ENCODE measurements at regions not wholly inside any gene's neighbourhood (a gene's known extent, or its start where the extent isn't known, plus 50 kb on each side); places are given as distances from the start of the nearest gene placed in this dataset.
A peak's percentile ranks its signal among the peaks of the same experiment; 100 is the strongest.

- no peaks in the 10 kb centered on the region for H3K36me3 ChIP-seq (ENCODE audit: control insufficient read depth in 2 of 3, insufficient read depth in 3 of 3, low read length in 3 of 3)
- no peak overlapping the region for H3K27ac ChIP-seq (ENCODE audit: low read depth in 2 of 2, low read length in 2 of 2)
- DNase-seq (peak in 4 of 5 donors; percentile 22 to 55 (median 39)), FAIRE-seq (no peak)
- no peaks in the 10 kb centered on the region for H3K27me3 ChIP-seq (ENCODE audit: control insufficient read depth, insufficient read depth, low read length)
- intact Hi-C loops (cut with DNase I): no loop called here
- no peak overlapping the region for H3K4me3 ChIP-seq (ENCODE audit: low read length in 3 of 3)
- no peak overlapping the region for H3K9ac ChIP-seq (ENCODE audit: low read length in 3 of 3)
- TF ChIP-seq CTCF (IDR thresholded peaks at IDR 0.05; ENCODE audit: borderline replicate concordance, extremely low read depth, insufficient read depth): no peak
- H3K9me3 ChIP-seq (ENCODE audit: control insufficient read depth in 2 of 3, insufficient read depth in 1 of 3, low read length in 3 of 3): no peaks in the 10 kb centered on the region
- H3K4me1 ChIP-seq (ENCODE audit: control insufficient read depth in 2 of 3, insufficient read depth in 2 of 3, low read depth in 1 of 3, low read length in 3 of 3): no peaks in the 10 kb centered on the region
Measured at GRCh38 chr10:83432261-83433045, 706.9 kb upstream of the GHITM start.

DNA sequence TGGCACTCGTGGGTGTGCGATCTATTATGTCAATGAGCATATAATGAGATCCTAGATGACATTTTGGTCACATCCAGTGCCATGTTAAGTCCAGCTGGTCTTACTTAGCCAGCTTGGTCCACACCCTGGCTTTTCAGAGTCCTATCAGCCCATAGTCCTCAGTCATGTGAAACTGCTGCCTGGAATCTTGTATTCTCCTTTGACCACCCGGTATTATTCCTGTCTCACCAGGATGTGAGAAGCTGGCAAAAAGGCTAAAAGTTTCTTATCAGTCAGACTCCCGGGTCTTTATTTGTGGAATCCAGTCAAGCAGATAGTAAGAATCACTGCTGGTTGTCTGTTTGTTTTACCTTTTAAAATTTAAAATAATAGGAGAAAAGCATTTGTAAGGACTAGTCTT is 705.6 kb upstream of the GHITM start:
- DNase-seq: no peak

DNA sequence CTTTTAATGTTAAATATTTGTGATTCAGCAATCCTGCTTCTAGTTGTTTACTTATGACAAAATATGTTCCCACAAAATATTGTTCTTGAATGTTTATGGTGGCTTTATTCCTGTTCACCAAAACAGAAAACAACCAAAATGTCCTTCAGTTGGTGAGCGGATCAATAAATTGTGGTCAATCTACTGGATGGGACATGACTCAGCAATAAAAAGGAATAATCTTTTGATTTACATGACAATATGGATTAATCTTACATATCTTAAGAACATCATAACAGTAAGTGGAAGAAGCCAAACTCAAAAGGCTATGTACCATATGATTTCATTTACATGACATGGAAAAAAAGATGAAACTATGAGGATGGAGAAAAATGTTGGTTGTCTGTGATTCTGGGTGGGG is 691.3 kb upstream of the GHITM start:
- FAIRE-seq (no peak), DNase-seq (no peak)
- no peak overlapping the region for H3K27ac ChIP-seq (ENCODE audit: low read depth in 2 of 2, low read length in 2 of 2)
- H3K9ac ChIP-seq (ENCODE audit: low read length in 3 of 3): no peak overlapping the region
- intact Hi-C loops (cut with DNase I): no loop called here
- H3K27me3 ChIP-seq (ENCODE audit: control insufficient read depth, insufficient read depth, low read length): no peaks in the 10 kb centered on the region
- H3K9me3 ChIP-seq (ENCODE audit: control insufficient read depth in 2 of 3, insufficient read depth in 1 of 3, low read length in 3 of 3): no peaks in the 10 kb centered on the region
- H3K4me3 ChIP-seq (ENCODE audit: low read length in 3 of 3): no peak overlapping the region
- TF ChIP-seq CTCF (IDR thresholded peaks at IDR 0.05; ENCODE audit: borderline replicate concordance, extremely low read depth, insufficient read depth): no peak
- no peaks in the 10 kb centered on the region for H3K4me1 ChIP-seq (ENCODE audit: control insufficient read depth in 2 of 3, insufficient read depth in 2 of 3, low read depth in 1 of 3, low read length in 3 of 3)
- H3K36me3 ChIP-seq (ENCODE audit: control insufficient read depth in 2 of 3, insufficient read depth in 3 of 3, low read length in 3 of 3): no peaks in the 10 kb centered on the region

More for the DNA sequence above, 705.6 kb upstream of the GHITM start:
- FAIRE-seq: no peak
- H3K27me3 ChIP-seq (ENCODE audit: control insufficient read depth, insufficient read depth, low read length): no peaks in the 10 kb centered on the region
- no peak overlapping the region for H3K27ac ChIP-seq (ENCODE audit: low read depth in 2 of 2, low read length in 2 of 2)
- no peaks in the 10 kb centered on the region for H3K36me3 ChIP-seq (ENCODE audit: control insufficient read depth in 2 of 3, insufficient read depth in 3 of 3, low read length in 3 of 3)
- intact Hi-C loops (cut with DNase I): no loop called here
- no peaks in the 10 kb centered on the region for H3K9me3 ChIP-seq (ENCODE audit: control insufficient read depth in 2 of 3, insufficient read depth in 1 of 3, low read length in 3 of 3)
- H3K9ac ChIP-seq (ENCODE audit: low read length in 3 of 3): no peak overlapping the region
- H3K4me3 ChIP-seq (ENCODE audit: low read length in 3 of 3): no peak overlapping the region
- no peaks in the 10 kb centered on the region for H3K4me1 ChIP-seq (ENCODE audit: control insufficient read depth in 2 of 3, insufficient read depth in 2 of 3, low read depth in 1 of 3, low read length in 3 of 3)
- no peak for TF ChIP-seq CTCF (IDR thresholded peaks at IDR 0.05; ENCODE audit: borderline replicate concordance, extremely low read depth, insufficient read depth)
